H1 (cell line): ENCODE measurements at regions not wholly inside any gene's neighbourhood (a gene's known extent, or its start where the extent isn't known, plus 50 kb on each side); places are given as distances from the start of the nearest gene placed in this dataset.
A peak's percentile ranks its signal among the peaks of the same experiment; 100 is the strongest.

Experiments used
- CREB1 ChIP-seq: IDR thresholded peaks from 2 replicates; pipeline ENCODE4 v1.6.1; 2012; ENCODE audit warnings: inconsistent platforms
- EP300 ChIP-seq, 2 experiments: IDR thresholded peaks; 1 replicate in 1 of 2; 2 replicates in 1 of 2; pipeline ENCODE4 v1.6.1; 2011 to 2012; ENCODE audit warnings: low read depth in 2 of 2, low read length in 2 of 2, mild to moderate bottlenecking in 2 of 2, borderline replicate concordance in 1 of 2, inconsistent platforms in 1 of 2, moderate library complexity in 1 of 2
- GTF2F1 ChIP-seq: IDR thresholded peaks from 2 replicates; pipeline ENCODE4 v1.6.1; 2012; ENCODE audit warnings: low read depth, low read length, improper control_type of control experiment, borderline replicate concordance
- HDAC2 ChIP-seq, 2 experiments: fragments of 300-600 bp in 1 of 2; sonication (generic) in 1 of 2; IDR thresholded peaks; 2 replicates each; pipeline ENCODE4 v1.6.1; 2011 to 2012; ENCODE audit warnings: low read depth in 2 of 2, low read length in 2 of 2, mild to moderate bottlenecking in 2 of 2, moderate library complexity in 2 of 2, borderline replicate concordance in 1 of 2, inconsistent platforms in 1 of 2
- RAD21 ChIP-seq, 2 experiments: IDR thresholded peaks in 1 of 2; conservative IDR thresholded peaks in 1 of 2; 2 replicates each; pipeline ENCODE4 v1.6.1; 2011; ENCODE audit warnings: low read depth in 2 of 2, low read length in 2 of 2, improper control_type of control experiment in 1 of 2, inconsistent platforms in 1 of 2, mild to moderate bottlenecking in 1 of 2, moderate library complexity in 1 of 2
- RNF2 ChIP-seq: fragments of 200-900, 300-1000 bp; sonication (generic); IDR thresholded peaks from 2 replicates; pipeline ENCODE4 v1.7.1; 2016; ENCODE audit warnings: borderline replicate concordance, low read depth, mild to moderate bottlenecking, antibody characterized with exemption, low read length; ENCODE audit not compliant: poor library complexity, severe bottlenecking; ENCODE audit errors: missing control alignments
- TBP ChIP-seq: IDR thresholded peaks from 2 replicates; pipeline ENCODE4 v1.6.1; 2011; ENCODE audit warnings: low read depth, low read length, improper control_type of control experiment
- TCF12 ChIP-seq: IDR thresholded peaks from 2 replicates; pipeline ENCODE4 v1.6.1; 2011; ENCODE audit warnings: low read depth, mild to moderate bottlenecking, low read length
- ZNF274 ChIP-seq: IDR thresholded peaks from 2 replicates; pipeline ENCODE4 v1.7.0; 2012; ENCODE audit warnings: low read length, borderline replicate concordance; ENCODE audit errors: extremely low read depth

DNA sequence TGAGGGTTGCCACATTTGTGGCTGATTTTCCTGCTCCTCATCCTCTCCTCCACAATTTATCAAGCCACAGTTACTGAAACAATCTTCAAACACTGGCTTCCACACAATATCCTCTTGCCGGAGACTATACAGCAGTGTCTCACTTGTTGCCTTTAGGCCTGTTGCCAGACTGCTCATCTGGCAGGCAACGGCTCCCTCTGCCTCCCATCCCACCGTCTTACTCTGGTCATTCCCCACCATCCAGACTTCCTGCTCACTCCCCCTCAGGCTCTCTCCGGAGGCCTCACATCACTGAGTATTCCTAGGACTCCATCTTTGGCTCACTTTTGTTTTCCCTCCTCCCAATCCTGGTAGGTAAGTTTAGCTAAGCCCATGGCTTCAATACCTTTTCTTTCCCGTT lies 301.9 kb downstream of the IL20RB start (continued):
- TF ChIP-seq CREB1 (no peak), EP300 (IDR thresholded peaks at IDR 0.05; ENCODE audit: borderline replicate concordance in 1 of 2, low read depth in 2 of 2, low read length in 2 of 2) (no peak), TCF12 (no peak), TBP (no peak), GTF2F1 (no peak), HDAC2 (IDR thresholded peaks at IDR 0.05; ENCODE audit: borderline replicate concordance in 1 of 2, low read depth in 2 of 2, low read length in 2 of 2) (no peak), RNF2 (no peak), RAD21 (IDR thresholded peaks at IDR 0.05 in 1 of 2, conservative IDR thresholded peaks at IDR 0.05 in 1 of 2; ENCODE audit: low read depth in 2 of 2, low read length in 2 of 2) (peak; percentile 61 to 63), ZNF274 (no peak)
